ENCODE measurements at regions not wholly inside any gene's neighbourhood (a gene's known extent, or its start where the extent isn't known, plus 50 kb on each side); places are given as distances from the start of the nearest gene placed in this dataset.
"Not testable (repeated sequence)": the region's sequence is repeated elsewhere in the genome, so short reads cannot be mapped to it uniquely, and the experiment has no call there.

DNA sequence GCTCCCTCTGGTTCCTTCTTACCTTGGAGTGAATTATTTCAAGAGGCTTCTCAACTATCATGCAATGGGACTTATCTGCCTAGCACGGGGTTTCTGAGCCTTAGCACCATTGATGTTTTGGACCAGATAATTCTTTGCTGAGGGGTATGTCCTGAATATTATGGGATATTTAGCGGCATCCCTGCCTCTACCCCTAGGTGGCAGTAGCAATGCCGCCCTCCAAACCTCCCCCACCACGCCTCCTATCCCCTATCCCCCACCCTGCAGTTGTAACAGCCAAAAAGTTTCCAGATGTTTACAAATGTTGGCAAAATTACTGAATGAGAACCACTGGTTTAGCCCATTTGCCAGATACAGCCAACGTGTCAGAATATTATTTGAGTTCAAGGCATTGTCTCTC is 125.5 kb downstream of the POSTN start:
- peak; percentile 9 for DNase-seq

DNA sequence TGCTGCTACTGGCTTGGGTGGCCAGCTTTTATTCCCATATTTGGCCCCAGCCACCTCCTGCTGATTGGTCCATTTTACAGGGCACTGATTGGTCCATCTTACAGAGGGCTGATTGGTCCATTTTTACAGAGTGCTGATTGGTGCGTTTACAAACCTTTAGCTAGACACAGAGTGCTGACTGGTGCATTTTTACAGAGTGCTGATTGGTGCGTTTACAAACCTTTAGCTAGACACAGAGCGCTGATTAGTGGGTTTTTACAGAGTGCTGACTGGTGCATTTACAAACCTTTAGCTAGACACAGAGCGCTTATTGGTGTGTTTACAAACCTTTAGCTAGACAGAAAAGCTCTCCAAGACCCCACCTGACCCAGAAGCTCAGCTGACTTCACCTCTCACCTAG is 126.3 kb downstream of the POSTN start:
- not testable (repeated sequence) for DNase-seq

DNA sequence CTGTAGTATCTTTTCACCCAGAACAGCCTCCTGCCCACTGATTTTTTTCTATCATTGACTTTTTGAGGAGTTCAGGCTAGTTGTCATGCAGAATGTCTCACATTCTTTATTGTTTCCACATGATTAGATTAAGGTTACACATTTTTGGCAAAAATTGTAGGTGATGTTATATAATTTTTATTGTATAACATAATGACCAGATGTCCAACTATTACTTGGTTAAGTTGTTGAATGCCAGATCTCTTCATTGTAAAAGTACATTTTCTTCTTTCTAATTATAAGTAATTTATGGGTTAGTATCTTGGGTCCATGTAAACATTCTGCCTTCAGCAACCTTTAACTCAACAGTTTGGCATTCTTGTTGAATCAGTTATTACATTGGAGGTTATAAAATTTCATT is 138.4 kb downstream of the POSTN start:
- no peak for DNase-seq

GRCh38 chr13:37457612-37458011 is 141.0 kb downstream of the POSTN start:
- no peak for DNase-seq

GRCh38 chr13:37456506-37456905 is 142.1 kb downstream of the POSTN start:
- DNase-seq, result no peak

DNA sequence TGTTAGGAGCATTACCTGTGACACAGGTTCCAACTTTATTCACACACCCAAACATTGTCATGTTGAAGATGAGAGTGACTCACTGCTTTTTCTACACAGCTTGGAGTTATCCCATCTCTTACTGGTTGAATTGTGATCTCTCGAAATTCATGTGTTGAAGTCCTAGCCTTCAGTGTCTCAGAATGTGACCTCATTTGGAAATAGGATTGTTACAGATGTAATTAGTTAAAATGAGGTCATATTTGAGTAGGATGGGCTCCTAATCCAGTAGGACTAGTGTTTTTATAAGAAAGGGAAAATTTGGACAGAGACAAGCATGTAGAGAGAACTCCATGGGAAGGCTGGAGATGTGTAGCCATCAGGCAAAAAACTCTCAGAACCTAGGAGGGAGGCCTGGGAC is 142.5 kb downstream of the POSTN start:
- DNase-seq, result no peak

GRCh38 chr13:37453246-37453645 is 145.3 kb downstream of the POSTN start:
- DNase-seq, result no peak

DNA sequence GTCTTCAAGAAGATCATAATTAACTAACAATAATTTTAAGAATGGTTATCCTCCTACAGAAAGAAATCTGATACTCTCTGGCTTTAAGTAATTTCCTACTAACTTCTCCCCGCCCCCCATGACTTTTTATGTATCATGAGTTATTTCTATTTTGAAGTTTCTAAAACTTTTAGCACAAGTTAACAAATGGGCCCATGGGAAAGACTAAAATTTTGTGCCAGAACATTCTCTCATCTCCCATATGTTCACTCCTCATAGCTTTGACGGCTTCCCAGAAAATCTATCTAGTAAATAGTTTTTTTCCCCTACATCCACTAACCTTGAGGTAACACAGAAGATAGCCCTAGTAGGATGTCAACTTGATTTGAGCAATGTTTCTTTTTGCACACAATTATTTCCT is 148.3 kb downstream of the POSTN start:
- DNase-seq, result no peak

GRCh38 chr13:37448153-37448552 is 150.4 kb downstream of the POSTN start:
- no peak for DNase-seq

- DNase-seq, result no peak
Measured at GRCh38 chr13:37446503-37446902, 152.1 kb downstream of the POSTN start.

DNA sequence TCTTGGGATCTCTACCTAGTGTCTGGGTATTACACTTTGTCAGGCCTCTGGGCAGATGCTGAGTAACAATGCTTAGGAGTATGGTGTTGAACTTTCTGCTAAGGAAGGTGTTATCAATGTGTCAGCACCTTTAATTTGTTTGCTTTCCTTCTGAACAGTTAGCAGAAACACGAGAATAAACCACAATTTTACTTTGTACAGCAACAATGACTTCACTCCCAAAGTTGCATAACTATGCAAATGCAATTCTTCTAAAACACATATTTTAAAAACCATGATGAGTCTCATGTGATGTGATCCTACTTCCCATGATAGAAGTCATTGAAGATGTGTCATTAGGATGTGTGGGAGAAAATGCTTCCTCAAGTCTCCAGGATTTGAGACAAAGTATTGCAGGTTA is 155.0 kb downstream of the POSTN start:
- no peak for DNase-seq

DNA sequence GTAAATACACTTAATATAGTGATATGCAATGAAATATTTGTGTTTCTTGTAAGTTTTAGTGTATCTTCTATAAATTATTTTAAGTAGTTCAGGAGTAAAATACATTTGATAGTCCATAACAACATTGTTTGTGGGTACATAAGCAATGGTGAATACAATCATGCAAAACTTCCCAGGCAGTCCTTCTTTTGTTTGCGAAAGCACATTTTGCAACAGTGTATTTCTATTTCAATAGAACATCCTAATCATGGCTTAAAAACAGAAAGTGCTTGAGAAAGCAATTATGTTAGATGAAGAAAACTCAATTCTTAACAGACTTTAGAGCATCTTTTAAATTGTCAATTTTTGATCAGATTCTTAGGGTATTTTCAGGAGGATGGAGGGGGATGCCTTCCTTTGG is 155.6 kb downstream of the POSTN start:
- DNase-seq, result no peak

GRCh38 chr13:37435881-37436280 is 162.7 kb downstream of the POSTN start:
- no peak for DNase-seq

- DNase-seq, result no peak
Measured at GRCh38 chr13:37433086-37433485, 165.5 kb downstream of the POSTN start.

DNA sequence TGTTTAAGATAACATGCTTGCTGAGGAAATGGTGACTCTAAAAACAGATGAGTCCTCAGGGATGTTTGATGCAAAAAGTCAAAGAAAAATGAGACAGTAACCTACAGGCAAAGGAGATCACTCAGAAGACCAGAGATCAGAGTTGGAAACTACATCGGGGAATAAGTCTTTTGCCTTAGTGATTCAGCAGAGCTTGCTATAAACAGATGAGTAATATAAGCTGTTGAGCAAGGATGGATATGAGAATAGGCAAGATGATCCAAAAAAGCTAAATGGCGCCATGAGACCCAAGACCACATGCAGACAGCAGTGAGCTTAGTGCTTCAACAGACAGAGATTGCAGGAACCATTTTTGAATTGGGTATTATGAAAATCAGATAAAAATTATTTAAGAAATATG is 168.6 kb downstream of the POSTN start:
- DNase-seq, result no peak

GRCh38 chr13:37427843-37428494 is 170.6 kb downstream of the POSTN start:
- DNase-seq, result no peak

GRCh38 chr13:37418490-37418889 is 180.1 kb downstream of the POSTN start:
- no peak for DNase-seq

GRCh38 chr13:37417060-37417441 is 181.5 kb downstream of the POSTN start:
- DNase-seq, result no peak

DNA sequence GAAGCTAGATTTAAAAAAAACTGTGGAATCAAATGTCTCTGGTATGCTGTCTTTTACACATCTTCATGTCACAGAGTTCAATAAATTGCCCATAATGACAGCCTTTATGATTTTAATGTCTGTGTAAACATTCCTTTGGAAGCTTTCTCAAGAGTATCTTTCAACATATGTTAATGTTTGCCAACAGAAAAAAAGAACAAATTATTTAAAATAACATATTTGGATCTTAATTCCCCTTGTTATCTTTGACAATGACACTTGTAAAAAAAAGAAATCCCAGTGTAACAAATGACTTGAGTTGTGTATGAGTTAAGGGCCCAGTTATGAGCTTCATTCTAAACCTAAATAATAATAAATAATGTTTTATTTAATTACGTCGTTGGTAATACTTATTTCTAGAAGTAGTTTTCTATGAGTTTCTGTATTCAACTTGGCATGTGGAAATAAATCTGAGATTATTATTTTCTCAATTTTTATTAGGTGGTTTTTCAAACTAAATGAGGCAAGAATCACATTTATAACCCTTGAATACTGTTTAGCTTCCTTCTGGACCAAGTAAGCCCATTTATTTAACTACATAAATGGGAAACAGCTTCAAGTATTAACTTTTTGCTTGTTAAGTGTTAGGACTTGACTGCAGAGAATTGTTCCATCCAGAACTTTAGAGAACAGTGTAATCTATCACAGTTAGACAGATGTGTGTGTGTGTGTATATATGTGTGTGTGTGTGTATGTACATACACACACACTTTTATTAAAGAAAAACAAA is 182.1 kb downstream of the POSTN start:
- no peak for DNase-seq

GRCh38 chr13:37413161-37413560 is 185.4 kb downstream of the POSTN start:
- DNase-seq, result no peak

- no peak for DNase-seq
Measured at GRCh38 chr13:37412241-37412921, 186.2 kb downstream of the POSTN start.

DNA sequence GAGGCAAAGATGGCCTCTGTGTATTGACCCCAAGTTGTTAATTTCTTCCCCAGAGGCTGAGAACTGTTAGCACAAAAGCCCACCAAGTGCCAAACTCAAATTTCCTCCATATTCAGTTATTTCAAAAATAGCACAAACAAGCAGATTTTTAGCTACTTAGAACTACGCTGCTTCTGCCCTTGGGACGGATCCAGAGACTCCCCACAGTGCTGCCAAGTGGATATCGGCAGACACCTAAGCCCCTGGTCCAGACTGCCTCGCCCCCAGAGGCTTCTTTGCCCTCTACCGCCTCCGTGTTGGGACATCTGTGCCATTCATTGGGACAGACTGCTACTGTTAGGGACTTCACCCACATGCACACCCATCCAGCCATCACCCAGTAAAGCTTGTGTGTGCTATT is 188.3 kb downstream of the POSTN start:
- no peak for DNase-seq

- no peak for DNase-seq
Measured at GRCh38 chr13:37409756-37410155, 188.8 kb downstream of the POSTN start.

- DNase-seq, result no peak
Measured at GRCh38 chr13:37407156-37407555, 191.4 kb downstream of the POSTN start.

All from hematopoietic multipotent progenitor cell treated with erythropoietin and hydrocortisone succinate and interleukin-3 and kit ligand, for 6 days (in vitro differentiated cells).